K562 (cell line): ENCODE measurements at regions not wholly inside any gene's neighbourhood (a gene's known extent, or its start where the extent isn't known, plus 50 kb on each side); places are given as distances from the start of the nearest gene placed in this dataset.

ENCODE experiments used
- ATAC-seq: fragments of 200-7000 bp; cut with Tn5 transposase; 3 replicates; pipeline ENCODE4 v1.9.1; 2020; ENCODE audit warnings: moderate library complexity
- BruUV-seq: library from RNA; stranded (reverse); fragments of 400-500 nt; replicated peaks from 2 replicates; lab custom pipeline; 2021; lab: Mats Ljungman, UMichigan
- CTCF ChIA-PET: fragments of 300-600 bp; formaldehyde crosslinking; extraction: SDS; loops from one replicate; lab custom pipeline; 2021; ENCODE audit warnings: low intra/inter-chr PET ratio; lab: Yijun Ruan, JAX
- POLR2A ChIA-PET: fragments of 300-600, 350-650 bp; sonication (Branson Sonifier 250); formaldehyde crosslinking; extraction: SDS; loops from one replicate; lab custom pipeline; 2021; ENCODE audit warnings: antibody characterized with exemption, inconsistent platforms; lab: Yijun Ruan, JAX
- DNase-seq, 4 experiments: peaks; one replicate each; pipeline versions ENCODE4 v3.0.0 to v3.0.0-alpha.2; 2011 to 2018; ENCODE audit warnings: low spot score in 3 of 4, mixed read lengths in 3 of 4; ENCODE audit errors: extremely low read depth in 1 of 4
- FAIRE-seq: peaks from 2 replicates; lab custom pipeline; 2011; peaks lifted over from hg19 to GRCh38; lab: Jason Lieb, UNC
- H2AFZ ChIP-seq: 2 replicates; pipeline ENCODE4 v1.6.0; 2011; ENCODE audit warnings: low read depth, low read length, control low read depth, inconsistent platforms
- H3K27ac ChIP-seq: fragments of 200-600 bp; 3 replicates; pipeline ENCODE4 v1.8.0; 2011; ENCODE audit warnings: low read depth, mild to moderate bottlenecking, control low read depth, inconsistent platforms, low read length, moderate library complexity, mixed read lengths; ENCODE audit errors: extremely low read depth
- H3K27me3 ChIP-seq, 2 experiments: fragments of 300-600 bp in 1 of 2; 2 replicates in 1 of 2; 3 replicates in 1 of 2; pipeline versions ENCODE4 v1.6.0 to v1.8.0; 2011; ENCODE audit warnings: inconsistent platforms in 2 of 2, low read length in 2 of 2, mild to moderate bottlenecking in 1 of 2, mixed read lengths in 1 of 2, moderate library complexity in 1 of 2; ENCODE audit not compliant: control insufficient read depth in 2 of 2, insufficient read depth in 2 of 2
- H3K36me3 ChIP-seq: fragments of 300-600 bp; 3 replicates; pipeline ENCODE4 v1.8.0; 2011; ENCODE audit warnings: mild to moderate bottlenecking, low read length, inconsistent platforms; ENCODE audit not compliant: control insufficient read depth, insufficient read depth
- H3K4me1 ChIP-seq, 2 experiments: fragments of 200-600 bp in 1 of 2; replicated peaks in 1 of 2; 2 replicates in 1 of 2; 3 replicates in 1 of 2; pipeline versions ENCODE4 v1.5.1 to v1.8.0; 2011; ENCODE audit warnings: inconsistent platforms in 2 of 2, low read length in 2 of 2, mild to moderate bottlenecking in 1 of 2, mixed read lengths in 1 of 2, moderate library complexity in 1 of 2; ENCODE audit not compliant: control insufficient read depth in 2 of 2, insufficient read depth in 2 of 2
- H3K4me2 ChIP-seq: 2 replicates; pipeline ENCODE4 v1.6.1; 2011; ENCODE audit warnings: low read length, control low read depth, inconsistent platforms, mixed read lengths; ENCODE audit not compliant: insufficient read depth
- H3K4me3 ChIP-seq: fragments of 200-600 bp; sonication (generic), shearing (Covaris generic); 2 replicates; pipeline ENCODE4 v1.5.1; 2016; ENCODE audit warnings: control low read depth, inconsistent platforms
- H3K79me2 ChIP-seq: fragments of 200-600 bp; 3 replicates; pipeline ENCODE4 v1.8.0; 2011; ENCODE audit warnings: low read length, inconsistent platforms; ENCODE audit not compliant: control insufficient read depth, insufficient read depth
- H3K9ac ChIP-seq, 2 experiments: 2 replicates each; pipeline versions ENCODE4 v1.6.0 to v1.6.1; 2011; ENCODE audit warnings: low read depth in 2 of 2, low read length in 2 of 2, control low read depth in 1 of 2, inconsistent platforms in 1 of 2, mild to moderate bottlenecking in 1 of 2, mixed read lengths in 1 of 2; ENCODE audit not compliant: insufficient read depth in 1 of 2
- H3K9me1 ChIP-seq: one replicate; pipeline ENCODE4 v1.6.0; 2011; ENCODE audit warnings: inconsistent platforms, mild to moderate bottlenecking, low read length, moderate library complexity; ENCODE audit not compliant: control insufficient read depth, insufficient read depth
- H3K9me3 ChIP-seq: replicated peaks from 2 replicates; pipeline ENCODE4 v1.5.1; 2011; ENCODE audit warnings: low read depth, low read length, inconsistent platforms; ENCODE audit not compliant: control insufficient read depth, insufficient read depth
- H4K20me1 ChIP-seq: replicated peaks from 2 replicates; pipeline ENCODE4 v1.6.1; 2011; ENCODE audit warnings: low read length, inconsistent platforms, mixed read lengths; ENCODE audit not compliant: control insufficient read depth, insufficient read depth
- ELK3 ChIP-seq: fragments of 450-650 bp; formaldehyde crosslinking; IDR thresholded peaks from 2 replicates; pipeline ENCODE4 v1.4.0; 2020; ENCODE audit warnings: mild to moderate bottlenecking
- ERF ChIP-seq: fragments of 450-650 bp; formaldehyde crosslinking; IDR thresholded peaks from 2 replicates; pipeline ENCODE4 v1.4.0; 2020; ENCODE audit warnings: mild to moderate bottlenecking, mixed read lengths
- FOXM1 ChIP-seq, 2 experiments: fragments of 450-650 bp in 1 of 2; sonication (generic) in 1 of 2; formaldehyde crosslinking in 1 of 2; IDR thresholded peaks; 2 replicates each; pipeline versions ENCODE4 v1.6.1 to v1.9.0; 2017 to 2022; ENCODE audit warnings: low read depth in 2 of 2, mild to moderate bottlenecking in 2 of 2, missing genetic modification reagents in 1 of 2, moderate library complexity in 1 of 2
- MAX ChIP-seq: sonication (generic); formaldehyde crosslinking; IDR thresholded peaks from 2 replicates; pipeline ENCODE4 v1.9.0; 2022; ENCODE audit warnings: mild to moderate bottlenecking, missing genetic modification reagents
- SPI1 ChIP-seq: IDR thresholded peaks from 2 replicates; pipeline ENCODE4 v1.6.1; 2011; ENCODE audit warnings: low read depth, low read length, control low read depth, borderline replicate concordance
- ZNF583 ChIP-seq: fragments of 250-450 bp; sonication (Bioruptor Pico); IDR thresholded peaks from 2 replicates; pipeline ENCODE4 v1.4.0; 2020
- WGBS: fragments of 100-300 bp; shearing (Covaris generic); methylation state at CpG from one replicate; pipeline ENCODE4 v1.1.6; 2016; ENCODE audit warnings: low coverage, mixed read lengths; ENCODE audit not compliant: insufficient coverage; ENCODE audit errors: missing lambda C conversion rate; 5-methylcytosine and 5-hydroxymethylcytosine counted together
- in situ Hi-C: fragments of 300-500 bp; cut with MboI; formaldehyde crosslinking; loops from 4 replicates; pipeline ENCODE4 v1.15.0; 2018; ENCODE audit warnings: inconsistent platforms, mixed read lengths
- intact Hi-C: fragments of 100-400 bp; cut with micrococcal nuclease; formaldehyde crosslinking; loops from 2 replicates; pipeline ENCODE4 v1.14.2; 2022

- DNase-seq = no peak
- no peak overlapping the region for H3K4me3 ChIP-seq
- 4% methylated on average over 4 of the region's 4 CpGs for WGBS
Observed at GRCh38 chr11:121899520-121899919, 216.5 kb downstream of the BLID start.

More at GRCh38 chr11:121899520-121899919, 216.5 kb downstream of the BLID start:
- Histone ChIP-seq H3K27me3 (no peaks in the 10 kb centered on the region), H4K20me1 (no peaks in the 10 kb centered on the region), H3K79me2 (no peaks in the 10 kb centered on the region), H3K9me3 (0 out of 2 replicates have a peak, but pooled peaks cover 2% of the 10 kb centered on the region), H2AFZ (no peak overlapping the region), H3K9me1 (no peaks in the 10 kb centered on the region), H3K4me2 (no peak overlapping the region), H3K36me3 (no peaks in the 10 kb centered on the region), H3K4me1 (no peaks in the 10 kb centered on the region), H3K9ac (no peak overlapping the region)
- ATAC-seq (no peak), FAIRE-seq (no peak)
- ChIA-PET POLR2A (no interaction called here), CTCF (no interaction called here)
- no TSS peak for BruUV-seq
- intact Hi-C loops = no loop called here
- in situ Hi-C loops = no loop called here
- no peak for TF ChIP-seq MAX (CRISPR knock-in tag)
- no peak for TF ChIP-seq ZNF583 (CRISPR knock-in tag)
- no peak for TF ChIP-seq FOXM1 (IDR thresholded peaks at IDR 0.05; ENCODE audit: low read depth)
- TF ChIP-seq FOXM1 (CRISPR knock-in tag; IDR thresholded peaks at IDR 0.05; ENCODE audit: low read depth) = no peak
- TF ChIP-seq ELK3 (CRISPR knock-in tag) = no peak
- TF ChIP-seq SPI1 = no peak
- no peak for TF ChIP-seq ERF (CRISPR knock-in tag)
- TF ChIP-seq, all 486 proteins: peak for 0
- no peak overlapping the region for H3K27ac ChIP-seq
